ENCODE measurements at regions not wholly inside any gene's neighbourhood (a gene's known extent, or its start where the extent isn't known, plus 50 kb on each side); places are given as distances from the start of the nearest gene placed in this dataset.

DNA sequence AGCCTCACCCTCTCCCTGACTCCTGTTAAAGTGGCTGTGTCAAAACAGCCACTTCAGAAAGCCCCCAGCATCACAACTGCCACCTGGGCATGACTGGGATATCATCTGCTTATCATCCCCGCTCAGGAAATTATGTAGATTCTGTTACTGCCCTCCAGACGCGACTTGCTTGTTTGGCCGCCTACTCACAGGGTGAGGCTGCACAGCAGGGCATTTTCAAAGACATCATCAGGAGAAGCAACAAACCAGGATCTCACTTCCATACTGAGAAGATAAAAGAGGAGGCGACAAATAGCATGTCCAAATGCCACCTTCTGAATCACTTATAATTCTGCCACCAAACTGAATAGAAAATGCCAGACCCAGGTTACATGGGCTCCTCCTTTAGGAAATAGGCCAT, 94.8 kb downstream of the MIS18A start:
- TF ChIP-seq, protein P1, sequence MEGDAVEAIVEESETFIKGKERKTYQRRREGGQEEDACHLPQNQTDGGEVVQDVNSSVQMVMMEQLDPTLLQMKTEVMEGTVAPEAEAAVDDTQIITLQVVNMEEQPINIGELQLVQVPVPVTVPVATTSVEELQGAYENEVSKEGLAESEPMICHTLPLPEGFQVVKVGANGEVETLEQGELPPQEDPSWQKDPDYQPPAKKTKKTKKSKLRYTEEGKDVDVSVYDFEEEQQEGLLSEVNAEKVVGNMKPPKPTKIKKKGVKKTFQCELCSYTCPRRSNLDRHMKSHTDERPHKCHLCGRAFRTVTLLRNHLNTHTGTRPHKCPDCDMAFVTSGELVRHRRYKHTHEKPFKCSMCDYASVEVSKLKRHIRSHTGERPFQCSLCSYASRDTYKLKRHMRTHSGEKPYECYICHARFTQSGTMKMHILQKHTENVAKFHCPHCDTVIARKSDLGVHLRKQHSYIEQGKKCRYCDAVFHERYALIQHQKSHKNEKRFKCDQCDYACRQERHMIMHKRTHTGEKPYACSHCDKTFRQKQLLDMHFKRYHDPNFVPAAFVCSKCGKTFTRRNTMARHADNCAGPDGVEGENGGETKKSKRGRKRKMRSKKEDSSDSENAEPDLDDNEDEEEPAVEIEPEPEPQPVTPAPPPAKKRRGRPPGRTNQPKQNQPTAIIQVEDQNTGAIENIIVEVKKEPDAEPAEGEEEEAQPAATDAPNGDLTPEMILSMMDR (IDR thresholded peaks at IDR 0.05; ENCODE audit: low read length) = no peak
- TF ChIP-seq EZH2 (optimal IDR thresholded peaks at IDR 0.05; ENCODE audit: low read depth, low read length) = no peak
- TF ChIP-seq EZH2phosphoT487 (IDR thresholded peaks at IDR 0.05; ENCODE audit: low read length) = no peak

Measured in MM.1S (cell line).